Transverse colon (tissue), 4 donors: ENCODE measurements at regions not wholly inside any gene's neighbourhood (a gene's known extent, or its start where the extent isn't known, plus 50 kb on each side); places are given as distances from the start of the nearest gene placed in this dataset.

Experiments used
- DNase-seq: peaks from one replicate; pipeline ENCODE4 v3.0.0-alpha.2; 2019
- H3K27ac ChIP-seq, 4 donors: fragments of 200-600 bp; sonication (generic); 2 replicates each; pipeline ENCODE4 v1.5.1; 2016 to 2018; ENCODE audit warnings: inconsistent platforms in 4 of 4
- H3K27me3 ChIP-seq: fragments of 200-600 bp; sonication (generic); 2 replicates; pipeline ENCODE4 v1.5.1; 2017; ENCODE audit warnings: inconsistent platforms
- H3K36me3 ChIP-seq, 4 donors: fragments of 200-600 bp; sonication (generic); 2 replicates each; pipeline ENCODE4 v1.5.1; 2017 to 2019; ENCODE audit warnings: inconsistent platforms in 4 of 4
- H3K4me1 ChIP-seq, 4 donors: fragments of 200-600 bp; sonication (generic); 2 replicates each; pipeline ENCODE4 v1.5.1; 2017 to 2020; ENCODE audit warnings: inconsistent platforms in 4 of 4
- H3K4me3 ChIP-seq, 4 donors: fragments of 200-600 bp; sonication (generic); 1 replicate in 1 of 4; 2 replicates in 3 of 4; pipeline versions ENCODE4 v1.5.1 to v1.6.1; 2017 to 2019; ENCODE audit warnings: inconsistent platforms in 4 of 4
- H3K9me3 ChIP-seq, 2 donors: fragments of 200-600 bp; sonication (generic); 2 replicates each; pipeline ENCODE4 v1.5.1; 2017 to 2019; ENCODE audit warnings: inconsistent platforms in 2 of 2
- EP300 ChIP-seq: sonication (generic); formaldehyde crosslinking; IDR thresholded peaks from one replicate; pipeline ENCODE4 v1.6.1; 2017; ENCODE audit warnings: antibody characterized with exemption, low read depth
- POLR2A ChIP-seq: fragments of 450-650 bp; IDR thresholded peaks from one replicate; pipeline ENCODE4 v1.6.1; 2016; ENCODE audit warnings: antibody characterized with exemption, mild to moderate bottlenecking, moderate library complexity
- POLR2AphosphoS5 ChIP-seq, 3 donors: sonication (generic); formaldehyde crosslinking; IDR thresholded peaks; one replicate each; pipeline ENCODE4 v1.6.1; 2016; ENCODE audit warnings: antibody characterized with exemption in 3 of 3
- WGBS, 2 donors: methylation state at CpG; one replicate each; pipeline ENCODE4 v1.1.5; 2018; ENCODE audit warnings: low coverage in 1 of 2; 5-methylcytosine and 5-hydroxymethylcytosine counted together
- in situ Hi-C, 4 donors: fragments of 200-750 bp; cut with MboI; loops; one replicate each; pipeline versions ENCODE4 v1.15.0 to v1.15.1; 2017; ENCODE audit warnings: low sequenced_read_pairs in 3 of 4, low pct_ligation_motif_present in 1 of 4, low pct_unique_long_range_greater_than_20kb in 1 of 4
- intact Hi-C: fragments of 100-400 bp; cut with DNase I; formaldehyde crosslinking; loops from one replicate; pipeline ENCODE4 v1.15.1; 2023; ENCODE audit warnings: low total_unique reads
- TF ChIP-seq, protein P1 (sequence below), 5 experiments: fragments of 200-600 bp in 3 of 5; fragments of 450-650 bp in 2 of 5; sonication (generic) in 3 of 5; IDR thresholded peaks; 1 replicate in 2 of 5; 2 replicates in 3 of 5; pipeline ENCODE4 v1.5.1; 2016 to 2017; ENCODE audit warnings: antibody characterized with exemption in 5 of 5, inconsistent platforms in 3 of 5, mild to moderate bottlenecking in 2 of 5, moderate library complexity in 1 of 5

DNA sequence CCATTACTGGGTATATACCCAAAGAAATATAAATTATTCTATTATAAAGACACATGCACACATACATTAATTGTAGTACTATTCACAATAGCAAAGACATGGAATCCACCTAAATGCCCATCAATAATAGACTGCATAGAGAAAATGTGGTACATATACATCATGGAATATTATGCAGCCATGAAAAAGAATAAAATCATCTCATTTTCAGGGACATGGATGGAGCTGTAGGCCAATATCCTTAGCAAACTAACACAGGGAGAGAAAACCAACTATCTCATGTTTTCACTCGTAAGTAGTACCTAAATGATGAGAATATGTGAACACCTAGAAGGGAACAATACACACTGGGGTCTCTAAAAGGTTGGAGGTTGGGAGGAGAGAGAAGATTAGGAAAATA, 86.0 kb upstream of the GALNTL6 start:
- in situ Hi-C loops: no loop called here

DNA sequence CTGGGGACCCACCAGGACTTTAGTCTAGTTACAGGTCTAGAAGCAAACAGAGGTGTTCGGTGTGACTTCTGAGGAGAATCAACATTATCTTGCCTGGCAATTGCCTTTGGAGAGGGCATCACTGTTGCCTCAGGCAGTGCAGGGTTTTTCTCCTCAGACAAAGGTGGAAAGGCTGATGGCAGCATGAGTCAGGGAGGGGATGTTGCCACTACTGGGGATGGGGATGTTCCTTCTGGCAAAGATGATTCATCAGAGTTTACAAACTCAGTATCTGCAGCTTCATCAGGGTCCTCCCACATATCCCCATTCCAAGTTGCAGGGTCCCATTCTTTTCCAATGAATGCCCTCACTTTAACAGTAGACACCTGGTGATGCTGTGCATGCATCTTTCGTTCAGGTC, 91.3 kb upstream of the GALNTL6 start:
- no peaks in the 10 kb centered on the region for H3K36me3 ChIP-seq
- H3K4me1 ChIP-seq: no peaks in the 10 kb centered on the region
- 72 to 88% methylated on average over 2 of the region's 2 CpGs for WGBS, 2 donors
- in situ Hi-C loops (no loop called here), intact Hi-C loops (loop anchor here (2.0 kb wide), 1 partner anchor 15 kb away; no protein-coding TSS in a partner anchor)
- H3K27ac ChIP-seq: no peak overlapping the region
- DNase-seq: no peak
- H3K4me3 ChIP-seq: no peak overlapping the region
- no peaks in the 10 kb centered on the region for H3K27me3 ChIP-seq
- H3K9me3 ChIP-seq: peaks cover 0 to 1% of the 10 kb centered on the region in 2 donors
- TF ChIP-seq, protein P1, sequence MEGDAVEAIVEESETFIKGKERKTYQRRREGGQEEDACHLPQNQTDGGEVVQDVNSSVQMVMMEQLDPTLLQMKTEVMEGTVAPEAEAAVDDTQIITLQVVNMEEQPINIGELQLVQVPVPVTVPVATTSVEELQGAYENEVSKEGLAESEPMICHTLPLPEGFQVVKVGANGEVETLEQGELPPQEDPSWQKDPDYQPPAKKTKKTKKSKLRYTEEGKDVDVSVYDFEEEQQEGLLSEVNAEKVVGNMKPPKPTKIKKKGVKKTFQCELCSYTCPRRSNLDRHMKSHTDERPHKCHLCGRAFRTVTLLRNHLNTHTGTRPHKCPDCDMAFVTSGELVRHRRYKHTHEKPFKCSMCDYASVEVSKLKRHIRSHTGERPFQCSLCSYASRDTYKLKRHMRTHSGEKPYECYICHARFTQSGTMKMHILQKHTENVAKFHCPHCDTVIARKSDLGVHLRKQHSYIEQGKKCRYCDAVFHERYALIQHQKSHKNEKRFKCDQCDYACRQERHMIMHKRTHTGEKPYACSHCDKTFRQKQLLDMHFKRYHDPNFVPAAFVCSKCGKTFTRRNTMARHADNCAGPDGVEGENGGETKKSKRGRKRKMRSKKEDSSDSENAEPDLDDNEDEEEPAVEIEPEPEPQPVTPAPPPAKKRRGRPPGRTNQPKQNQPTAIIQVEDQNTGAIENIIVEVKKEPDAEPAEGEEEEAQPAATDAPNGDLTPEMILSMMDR (IDR thresholded peaks at IDR 0.05): no peak

More for the DNA sequence above, 86.0 kb upstream of the GALNTL6 start:
- Histone ChIP-seq H3K27me3 (no peaks in the 10 kb centered on the region), H3K36me3 (no peaks in the 10 kb centered on the region), H3K9me3 (peaks cover 0 to 6% of the 10 kb centered on the region in 2 donors), H3K4me1 (no peaks in the 10 kb centered on the region), H3K4me3 (no peak overlapping the region), H3K27ac (no peak overlapping the region)
- TF ChIP-seq, protein P1 (IDR thresholded peaks at IDR 0.05): no peak
- TF ChIP-seq POLR2AphosphoS5 (IDR thresholded peaks at IDR 0.05): no peak
- no peak for TF ChIP-seq POLR2A
- WGBS, 2 donors: 70 to 100% methylated on average over 1 of the region's 1 CpG
- no peak for DNase-seq
- intact Hi-C loops: no loop called here

DNA sequence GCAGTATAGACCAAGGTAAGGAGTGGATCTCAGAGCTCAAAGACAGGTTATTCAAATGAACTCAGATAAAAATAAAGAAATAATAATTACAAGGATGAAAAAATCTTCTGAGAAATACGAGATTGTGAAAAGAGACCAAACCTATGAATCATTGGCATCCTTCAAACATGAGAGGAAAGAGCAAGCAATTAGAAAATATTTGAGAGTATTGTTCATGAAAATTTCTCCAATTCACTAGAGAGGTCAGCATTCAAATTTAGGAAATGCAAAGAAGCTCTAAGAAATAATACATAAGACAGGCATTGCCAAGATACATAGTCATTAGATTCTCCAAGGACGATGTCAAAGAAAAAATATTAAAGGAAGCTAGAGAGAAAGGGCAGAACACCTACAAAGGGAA, 93.5 kb upstream of the GALNTL6 start:
- H3K4me3 ChIP-seq: no peak overlapping the region
- WGBS, 2 donors: 64 to 72% methylated on average over 2 of the region's 2 CpGs
- H3K27ac ChIP-seq: no peak overlapping the region
- H3K27me3 ChIP-seq: no peaks in the 10 kb centered on the region
- intact Hi-C loops: no loop called here
- H3K36me3 ChIP-seq: no peaks in the 10 kb centered on the region
- DNase-seq: no peak
- in situ Hi-C loops: no loop called here
- TF ChIP-seq, protein P1 (IDR thresholded peaks at IDR 0.05): no peak
- TF ChIP-seq POLR2A (no peak), POLR2AphosphoS5 (IDR thresholded peaks at IDR 0.05) (no peak), EP300 (no peak)
- H3K4me1 ChIP-seq: no peaks in the 10 kb centered on the region
- no peaks in the 10 kb centered on the region for H3K9me3 ChIP-seq

DNA sequence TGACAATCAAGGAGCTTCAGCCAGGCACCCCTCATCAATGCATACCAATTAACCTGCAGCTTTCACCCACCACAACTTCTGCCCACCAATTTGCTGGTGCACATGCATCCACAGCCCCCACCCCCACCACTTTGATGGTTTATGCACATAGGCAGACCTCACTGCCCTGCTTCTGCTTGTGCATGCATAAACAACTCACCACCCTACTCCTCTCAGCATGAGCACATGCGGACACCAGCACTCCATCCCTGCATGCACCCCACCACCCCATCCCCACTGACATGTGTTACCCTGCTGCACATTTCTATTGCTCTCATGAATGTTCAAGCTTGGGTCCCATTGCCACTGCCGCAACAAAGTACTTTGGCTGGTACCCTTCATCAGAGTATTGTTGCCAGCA, 94.5 kb upstream of the GALNTL6 start:
- Histone ChIP-seq H3K9me3 (no peaks in the 10 kb centered on the region), H3K36me3 (no peaks in the 10 kb centered on the region), H3K27ac (no peak overlapping the region), H3K27me3 (no peaks in the 10 kb centered on the region), H3K4me3 (no peak overlapping the region), H3K4me1 (no peaks in the 10 kb centered on the region)
- intact Hi-C loops (no loop called here), in situ Hi-C loops (no loop called here)
- no peak for DNase-seq
- 80 to 89% methylated on average over 1 to 2 of the region's 2 CpGs for WGBS, 2 donors
- no peak for TF ChIP-seq POLR2A
- TF ChIP-seq EP300: no peak
- TF ChIP-seq POLR2AphosphoS5 (IDR thresholded peaks at IDR 0.05): no peak
- TF ChIP-seq, protein P1 (IDR thresholded peaks at IDR 0.05): no peak
